Mesendoderm (in vitro differentiated cells): ENCODE measurements at regions not wholly inside any gene's neighbourhood (a gene's known extent, or its start where the extent isn't known, plus 50 kb on each side); places are given as distances from the start of the nearest gene placed in this dataset.

Experiments used
- DNase-seq: peaks from one replicate; pipeline ENCODE4 v3.0.0; 2013
- H2AK5ac ChIP-seq: 2 replicates; pipeline ENCODE4 v1.6.1; 2013; ENCODE audit warnings: low read length, inconsistent platforms
- H2BK120ac ChIP-seq: 2 replicates; pipeline ENCODE4 v1.6.1; 2013; ENCODE audit warnings: low read depth, mild to moderate bottlenecking, low read length, moderate library complexity, mixed read lengths
- H2BK15ac ChIP-seq: replicated peaks from 2 replicates; pipeline ENCODE4 v1.6.1; 2013; ENCODE audit warnings: low read depth, mild to moderate bottlenecking, moderate library complexity
- H2BK5ac ChIP-seq: 2 replicates; pipeline ENCODE4 v1.6.1; 2013; ENCODE audit warnings: low read length, inconsistent platforms
- H3K18ac ChIP-seq: 2 replicates; pipeline ENCODE4 v1.6.1; 2013; ENCODE audit warnings: mild to moderate bottlenecking, low read length, mixed read lengths
- H3K23ac ChIP-seq: one replicate; pipeline ENCODE4 v1.6.1; 2013; ENCODE audit warnings: low read length
- H3K27ac ChIP-seq: 2 replicates; pipeline ENCODE4 v1.5.1; 2013; ENCODE audit warnings: low read depth, mild to moderate bottlenecking, inconsistent platforms, low read length, moderate library complexity
- H3K27me3 ChIP-seq: 2 replicates; pipeline ENCODE4 v1.6.1; 2013; ENCODE audit warnings: low read length, control low read depth, mild to moderate bottlenecking, inconsistent platforms; ENCODE audit not compliant: insufficient read depth, poor library complexity
- H3K36me3 ChIP-seq: 2 replicates; pipeline ENCODE4 v1.6.1; 2013; ENCODE audit warnings: low read length, inconsistent platforms; ENCODE audit not compliant: control insufficient read depth, insufficient read depth
- H3K4ac ChIP-seq: one replicate; pipeline ENCODE4 v1.6.1; 2013; ENCODE audit warnings: low read depth, mild to moderate bottlenecking, low read length, moderate library complexity
- H3K4me1 ChIP-seq: 2 replicates; pipeline ENCODE4 v1.6.1; 2013; ENCODE audit warnings: low read depth, low read length, inconsistent platforms; ENCODE audit not compliant: control insufficient read depth
- H3K4me2 ChIP-seq: 2 replicates; pipeline ENCODE4 v1.6.1; 2013; ENCODE audit warnings: low read length
- H3K4me3 ChIP-seq: 2 replicates; pipeline ENCODE4 v1.5.1; 2013; ENCODE audit warnings: mild to moderate bottlenecking, low read length
- H3K56ac ChIP-seq: one replicate; pipeline ENCODE4 v1.6.1; 2013; ENCODE audit warnings: low read length
- H3K79me1 ChIP-seq: 2 replicates; pipeline ENCODE4 v1.6.1; 2013; ENCODE audit warnings: low read length, inconsistent platforms
- H3K79me2 ChIP-seq: 2 replicates; pipeline ENCODE4 v1.6.1; 2013; ENCODE audit warnings: mild to moderate bottlenecking, low read length; ENCODE audit not compliant: control insufficient read depth, insufficient read depth
- H3K9ac ChIP-seq: 2 replicates; pipeline ENCODE4 v1.6.1; 2013; ENCODE audit warnings: low read length, inconsistent platforms
- H4K5ac ChIP-seq: one replicate; pipeline ENCODE4 v1.6.1; 2013; ENCODE audit warnings: low read length
- H4K8ac ChIP-seq: one replicate; pipeline ENCODE4 v1.6.1; 2013; ENCODE audit warnings: low read depth, mild to moderate bottlenecking, control low read depth, low read length, moderate library complexity
- WGBS: extraction: QIAGEN DNeasy Blood & Tissue Kit; methylation state at CpG from one replicate; pipeline ENCODE4 v1.1.7; 2013; ENCODE audit warnings: low lambda C conversion rate, missing lambda C conversion rate; ENCODE audit not compliant: insufficient coverage; ENCODE audit errors: extremely low coverage; 5-methylcytosine and 5-hydroxymethylcytosine counted together

DNA sequence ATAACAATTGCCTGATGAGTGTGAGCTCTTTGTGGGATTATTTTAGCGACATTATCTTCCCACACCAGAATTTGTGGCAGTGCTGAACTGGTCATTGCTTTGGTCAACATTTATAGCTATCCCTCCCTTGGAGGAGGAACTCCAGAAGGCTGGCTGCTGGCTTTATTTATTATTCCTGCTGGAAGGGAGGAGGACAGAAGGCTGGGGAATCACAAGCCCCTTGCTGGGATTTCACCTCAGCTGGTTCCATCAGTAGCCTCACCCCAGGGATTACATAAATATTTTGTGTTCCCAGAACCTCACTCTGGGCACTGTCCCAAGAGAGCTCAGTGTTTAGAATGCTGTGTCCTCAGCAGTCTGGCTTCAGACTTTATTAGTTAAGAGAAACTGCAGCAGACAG lies 102.8 kb upstream of the C1orf21 start:
- DNase-seq = no peak
- no peak overlapping the region for H3K18ac ChIP-seq
- H3K9ac ChIP-seq = no peak overlapping the region
- H3K79me2 ChIP-seq = no peaks in the 10 kb centered on the region
- H3K56ac ChIP-seq = no peak overlapping the region
- H2BK120ac ChIP-seq = no peak overlapping the region
- WGBS = no CpG with 5 or more reads among the region's 1 CpG
- H2BK5ac ChIP-seq = no peak overlapping the region
- H3K4me1 ChIP-seq = no peaks in the 10 kb centered on the region
- no peak overlapping the region for H4K8ac ChIP-seq
- no peak overlapping the region for H3K4me2 ChIP-seq
- no peaks in the 10 kb centered on the region for H3K36me3 ChIP-seq
- H3K27ac ChIP-seq = no peak overlapping the region
- H4K5ac ChIP-seq = no peak overlapping the region
- H3K27me3 ChIP-seq = no peaks in the 10 kb centered on the region
- no peak overlapping the region for H3K4ac ChIP-seq
- H2BK15ac ChIP-seq = no peak overlapping the region
- no peak overlapping the region for H3K23ac ChIP-seq
- no peak overlapping the region for H3K4me3 ChIP-seq
- no peaks in the 10 kb centered on the region for H3K79me1 ChIP-seq
- no peak overlapping the region for H2AK5ac ChIP-seq

- Histone ChIP-seq H3K4me2 (no peak overlapping the region), H4K5ac (no peak overlapping the region), H2BK5ac (no peak overlapping the region), H3K36me3 (no peaks in the 10 kb centered on the region), H3K4ac (no peak overlapping the region), H3K27me3 (no peaks in the 10 kb centered on the region), H3K4me3 (no peak overlapping the region), H4K8ac (no peak overlapping the region), H2BK120ac (no peak overlapping the region), H3K9ac (no peak overlapping the region), H3K18ac (no peak overlapping the region), H3K27ac (no peak overlapping the region), H3K23ac (no peak overlapping the region), H3K79me2 (no peaks in the 10 kb centered on the region), H2BK15ac (no peak overlapping the region), H3K56ac (no peak overlapping the region), H2AK5ac (no peak overlapping the region), H3K79me1 (no peaks in the 10 kb centered on the region), H3K4me1 (no peaks in the 10 kb centered on the region)
- WGBS = no CpG with 5 or more reads among the region's 1 CpG
- no peak for DNase-seq
Observed at GRCh38 chr1:184284900-184285299, 101.9 kb upstream of the C1orf21 start.

- Histone ChIP-seq H4K8ac (no peak overlapping the region), H3K27ac (no peak overlapping the region), H2BK120ac (no peak overlapping the region), H3K4me1 (no peaks in the 10 kb centered on the region), H2BK15ac (no peak overlapping the region), H3K23ac (no peak overlapping the region), H2BK5ac (no peak overlapping the region), H3K79me2 (no peaks in the 10 kb centered on the region), H3K27me3 (no peaks in the 10 kb centered on the region), H4K5ac (no peak overlapping the region), H2AK5ac (no peak overlapping the region), H3K79me1 (no peaks in the 10 kb centered on the region), H3K36me3 (no peaks in the 10 kb centered on the region), H3K4me3 (no peak overlapping the region), H3K4ac (no peak overlapping the region), H3K4me2 (no peak overlapping the region), H3K56ac (no peak overlapping the region), H3K9ac (no peak overlapping the region), H3K18ac (no peak overlapping the region)
- no CpG with 5 or more reads among the region's 4 CpGs for WGBS
- no peak for DNase-seq
Observed at GRCh38 chr1:184285401-184286087, 101.3 kb upstream of the C1orf21 start.

GRCh38 chr1:184287001-184287400 lies 99.8 kb upstream of the C1orf21 start:
- Histone ChIP-seq H2BK5ac (no peak overlapping the region), H3K9ac (no peak overlapping the region), H2BK120ac (no peak overlapping the region), H3K4me1 (no peaks in the 10 kb centered on the region), H3K23ac (no peak overlapping the region), H3K18ac (no peak overlapping the region), H2AK5ac (no peak overlapping the region), H3K79me2 (no peaks in the 10 kb centered on the region), H3K4me2 (no peak overlapping the region), H3K36me3 (no peaks in the 10 kb centered on the region), H3K4ac (no peak overlapping the region), H3K4me3 (no peak overlapping the region), H4K8ac (no peak overlapping the region), H3K27ac (no peak overlapping the region), H3K56ac (no peak overlapping the region), H2BK15ac (no peak overlapping the region), H3K79me1 (no peaks in the 10 kb centered on the region), H4K5ac (no peak overlapping the region), H3K27me3 (no peaks in the 10 kb centered on the region)
- no CpG with 5 or more reads among the region's 8 CpGs for WGBS
- DNase-seq = no peak

GRCh38 chr1:184289825-184290550 lies 96.8 kb upstream of the C1orf21 start:
- Histone ChIP-seq H4K8ac (no peak overlapping the region), H3K79me1 (no peaks in the 10 kb centered on the region), H3K18ac (no peak overlapping the region), H2BK5ac (no peak overlapping the region), H2BK15ac (no peak overlapping the region), H3K36me3 (no peaks in the 10 kb centered on the region), H2AK5ac (no peak overlapping the region), H3K9ac (no peak overlapping the region), H3K79me2 (no peaks in the 10 kb centered on the region), H3K23ac (no peak overlapping the region), H3K27me3 (no peaks in the 10 kb centered on the region), H3K4me1 (no peaks in the 10 kb centered on the region), H3K4ac (no peak overlapping the region), H3K4me2 (no peak overlapping the region), H3K4me3 (peak overlapping the region; percentile 3), H3K56ac (no peak overlapping the region), H4K5ac (no peak overlapping the region), H2BK120ac (no peak overlapping the region), H3K27ac (no peak overlapping the region)
- DNase-seq = peak; percentile 66
- WGBS = no CpG with 5 or more reads among the region's 5 CpGs
